HEK293T (cell line): ENCODE measurements at regions not wholly inside any gene's neighbourhood (a gene's known extent, or its start where the extent isn't known, plus 50 kb on each side); places are given as distances from the start of the nearest gene placed in this dataset.
"Not testable (repeated sequence)": the region's sequence is repeated elsewhere in the genome, so short reads cannot be mapped to it uniquely, and the experiment has no call there.

ENCODE experiments used
- CTCF ChIA-PET: fragments of 350-600 bp; formaldehyde crosslinking; extraction: SDS; loops from one replicate; lab custom pipeline; 2021; ENCODE audit warnings: antibody characterized with exemption, inconsistent platforms; lab: Yijun Ruan, JAX
- POLR2A ChIA-PET: fragments of 350-600 bp; formaldehyde crosslinking; extraction: SDS; loops from one replicate; lab custom pipeline; 2020; ENCODE audit warnings: antibody characterized with exemption, inconsistent platforms; lab: Yijun Ruan, JAX
- DNase-seq: peaks from one replicate; pipeline ENCODE4 v3.0.0; 2012; ENCODE audit warnings: mixed read lengths; ENCODE audit errors: extremely low spot score
- ARNT ChIP-seq: fragments of 450-650 bp; IDR thresholded peaks from 2 replicates; pipeline ENCODE4 v1.6.1; 2017; ENCODE audit warnings: mild to moderate bottlenecking
- BHLHE40 ChIP-seq: fragments of 450-650 bp; IDR thresholded peaks from 2 replicates; pipeline ENCODE4 v1.6.1; 2016; ENCODE audit warnings: mild to moderate bottlenecking, moderate library complexity, borderline replicate concordance
- CTBP1 ChIP-seq: fragments of 450-650 bp; IDR thresholded peaks from 2 replicates; pipeline ENCODE4 v1.6.1; 2016; ENCODE audit warnings: borderline replicate concordance
- ELF4 ChIP-seq: fragments of 450-650 bp; IDR thresholded peaks from 2 replicates; pipeline ENCODE4 v1.6.1; 2017; ENCODE audit warnings: antibody characterized with exemption
- FOXA1 ChIP-seq: fragments of 450-650 bp; IDR thresholded peaks from 2 replicates; pipeline ENCODE4 v1.6.1; 2016; ENCODE audit warnings: mild to moderate bottlenecking
- FOXK2 ChIP-seq: fragments of 450-650 bp; IDR thresholded peaks from 2 replicates; pipeline ENCODE4 v1.6.1; 2016; ENCODE audit warnings: mild to moderate bottlenecking
- FOXM1 ChIP-seq: fragments of 450-650 bp; IDR thresholded peaks from 2 replicates; pipeline ENCODE4 v1.6.1; 2017; ENCODE audit warnings: mild to moderate bottlenecking, borderline replicate concordance
- HDGF ChIP-seq: fragments of 450-650 bp; IDR thresholded peaks from 2 replicates; pipeline ENCODE4 v1.6.1; 2017; ENCODE audit warnings: antibody characterized with exemption, borderline replicate concordance
- L3MBTL2 ChIP-seq: fragments of 450-650 bp; conservative IDR thresholded peaks from 2 replicates; pipeline ENCODE4 v1.6.1; 2016; ENCODE audit warnings: mild to moderate bottlenecking
- LEF1 ChIP-seq: fragments of 450-650 bp; IDR thresholded peaks from 2 replicates; pipeline ENCODE4 v1.6.1; 2017; ENCODE audit warnings: mild to moderate bottlenecking, borderline replicate concordance
- NFRKB ChIP-seq: fragments of 450-650 bp; IDR thresholded peaks from 2 replicates; pipeline ENCODE4 v1.6.1; 2016; ENCODE audit warnings: mild to moderate bottlenecking, moderate library complexity
- PKNOX1 ChIP-seq: fragments of 450-650 bp; IDR thresholded peaks from 2 replicates; pipeline ENCODE4 v1.6.1; 2016
- SP1 ChIP-seq: fragments of 450-650 bp; IDR thresholded peaks from 2 replicates; pipeline ENCODE4 v1.6.1; 2017
- SUZ12 ChIP-seq: fragments of 450-650 bp; IDR thresholded peaks from 2 replicates; pipeline ENCODE4 v1.6.1; 2016; ENCODE audit warnings: mild to moderate bottlenecking
- TARDBP ChIP-seq: fragments of 450-650 bp; IDR thresholded peaks from 2 replicates; pipeline ENCODE4 v1.6.1; 2016
- ZNF384 ChIP-seq: fragments of 450-650 bp; IDR thresholded peaks from 2 replicates; pipeline ENCODE4 v1.6.1; 2016

- ChIA-PET POLR2A (no interaction called here), CTCF (no interaction called here)
- no peak for DNase-seq
- no peak for TF ChIP-seq ARNT
- no peak for TF ChIP-seq SUZ12
- no peak for TF ChIP-seq SP1
- TF ChIP-seq PKNOX1, result no peak
- no peak for TF ChIP-seq BHLHE40
- no peak for TF ChIP-seq L3MBTL2
- TF ChIP-seq ZNF384, result no peak
- TF ChIP-seq NFRKB, result no peak
- TF ChIP-seq LEF1, result no peak
- no peak for TF ChIP-seq FOXM1
- no peak for TF ChIP-seq HDGF
- no peak for TF ChIP-seq TARDBP
- no peak for TF ChIP-seq ELF4
- no peak for TF ChIP-seq CTBP1
- TF ChIP-seq FOXK2, result no peak
- no peak for TF ChIP-seq FOXA1
Observed at GRCh38 chr20:5686384-5687105, 63.7 kb upstream of the SHLD1 start.

- POLR2A ChIA-PET, DNase-seq, CTCF ChIA-PET: not testable (repeated sequence)
Observed at GRCh38 chr20:5682556-5682955, 67.6 kb upstream of the SHLD1 start.

GRCh38 chr20:5680192-5680591, 69.4 kb upstream of the GPCPD1 start:
- CTCF ChIA-PET, result no interaction called here
- POLR2A ChIA-PET, result no interaction called here
- no peak for DNase-seq
- TF ChIP-seq TARDBP (no peak), NFRKB (no peak), FOXM1 (no peak), ELF4 (no peak), LEF1 (no peak), FOXA1 (no peak), ZNF384 (no peak), SUZ12 (no peak), ARNT (no peak), PKNOX1 (no peak), SP1 (no peak), CTBP1 (no peak), L3MBTL2 (no peak), FOXK2 (no peak)

- no peak for TF ChIP-seq FOXK2
- TF ChIP-seq HDGF, result no peak
- TF ChIP-seq L3MBTL2, result no peak
- no peak for TF ChIP-seq LEF1
- no peak for TF ChIP-seq BHLHE40
- TF ChIP-seq PKNOX1, result no peak
- no peak for TF ChIP-seq FOXA1
- TF ChIP-seq NFRKB, result no peak
- CTCF ChIA-PET, result no interaction called here
- DNase-seq, result no peak
- POLR2A ChIA-PET, result no interaction called here
Observed at GRCh38 chr20:5678777-5679176, 68.0 kb upstream of the GPCPD1 start.

GRCh38 chr20:5677944-5678343, 67.1 kb upstream of the GPCPD1 start:
- DNase-seq, CTCF ChIA-PET: not testable (repeated sequence)
- POLR2A ChIA-PET, result interaction anchor here (0.6 kb wide), 1 partner anchor 236 kb away, joined by 3 read pairs; no protein-coding TSS in a partner anchor

- no peak for DNase-seq
- TF ChIP-seq FOXK2, result no peak
- TF ChIP-seq SP1, result no peak
- TF ChIP-seq SUZ12, result no peak
- no peak for TF ChIP-seq NFRKB
- no peak for TF ChIP-seq ZNF384
- TF ChIP-seq FOXA1, result no peak
- TF ChIP-seq HDGF, result no peak
- no peak for TF ChIP-seq CTBP1
- no peak for TF ChIP-seq BHLHE40
- ChIA-PET POLR2A (interaction anchor here (0.6 kb wide), 1 partner anchor 236 kb away, joined by 3 read pairs; no protein-coding TSS in a partner anchor), CTCF (no interaction called here)
Observed at GRCh38 chr20:5677389-5677788, 66.6 kb upstream of the GPCPD1 start.
